ENCODE measurements at regions not wholly inside any gene's neighbourhood (a gene's known extent, or its start where the extent isn't known, plus 50 kb on each side); places are given as distances from the start of the nearest gene placed in this dataset.

DNA sequence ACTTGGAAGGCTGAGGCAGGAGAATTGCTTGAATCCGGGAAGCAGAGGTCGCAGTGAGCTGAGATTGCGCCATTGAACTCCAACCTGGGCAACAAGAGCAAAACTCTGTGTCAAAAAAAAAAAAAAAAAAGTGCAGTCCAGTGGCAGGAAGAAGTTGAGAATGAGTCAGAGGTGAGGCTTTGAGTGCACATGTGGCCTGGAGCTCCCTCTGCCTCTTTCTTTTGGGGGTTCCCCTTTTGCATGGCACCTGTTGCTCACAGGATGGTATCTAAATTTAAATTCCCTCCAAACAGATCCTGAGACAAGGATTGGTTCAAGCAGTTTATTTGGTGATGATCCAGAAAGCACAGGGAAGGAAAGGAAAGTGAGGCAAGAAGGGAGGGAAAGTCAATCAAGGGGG lies 151.4 kb upstream of the STX18 start:
- no peaks in the 10 kb centered on the region for H3K4me1 ChIP-seq (ENCODE audit: control insufficient read depth in 2 of 2, insufficient read depth in 2 of 2, low read length in 2 of 2)
- peaks cover 0 to 54% (median 39%) of the 10 kb centered on the region in 5 donors for H3K36me3 Mint-ChIP-seq
- no peaks in the 10 kb centered on the region for H3K27me3 ChIP-seq (ENCODE audit: control insufficient read depth in 2 of 2, insufficient read depth in 2 of 2, low read length in 2 of 2)
- no peaks in the 10 kb centered on the region for H3K9me3 ChIP-seq (ENCODE audit: control insufficient read depth in 2 of 3, low read length in 3 of 3)
- peaks cover 0 to 5% (median 0%) of the 10 kb centered on the region in 7 donors for H3K4me1 Mint-ChIP-seq
- H3K4me3 ChIP-seq (ENCODE audit: low read length) = no peak overlapping the region
- no peak for ATAC-seq
- no peak overlapping the region for H3K4me3 Mint-ChIP-seq
- no peaks in the 10 kb centered on the region for H3K27me3 Mint-ChIP-seq
- ChIA-PET POLR2A (no interaction called here), CTCF (no interaction called here)
- H3K27ac ChIP-seq (ENCODE audit: low read depth, low read length) = no peak overlapping the region
- peaks cover 0 to 3% (median 0%) of the 10 kb centered on the region in 3 experiments for H3K36me3 ChIP-seq (ENCODE audit: control insufficient read depth in 2 of 3, insufficient read depth in 3 of 3, low read length in 3 of 3)
- H3K27ac Mint-ChIP-seq = no peak overlapping the region
- intact Hi-C loops (cut with micrococcal nuclease) = no loop called here
- DNase-seq = no peak
- peaks cover 0 to 13% (median 4%) of the 10 kb centered on the region in 11 donors for H3K9me3 Mint-ChIP-seq

DNA sequence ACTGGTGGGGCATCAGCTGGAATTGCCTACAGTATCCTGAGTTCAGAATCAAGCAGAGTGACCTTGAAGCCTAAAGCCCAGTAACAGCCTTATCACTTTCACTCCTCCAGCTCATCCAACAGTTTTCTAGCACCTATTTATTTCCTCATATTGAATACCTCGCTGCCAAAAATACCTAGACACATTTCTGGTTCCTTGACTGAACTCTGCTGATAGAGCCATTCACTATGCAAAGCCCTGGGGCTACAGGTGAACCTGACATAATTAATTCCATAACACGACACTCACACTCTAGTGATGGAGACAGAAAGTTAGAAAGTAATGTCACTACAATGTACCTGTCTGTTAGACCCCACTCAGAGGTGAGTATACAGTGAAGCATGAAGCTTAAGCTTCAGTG lies 149.0 kb upstream of the STX18 start:
- Mint-ChIP-seq H3K27ac (no peak overlapping the region), H3K4me1 (peaks cover 0 to 5% (median 0%) of the 10 kb centered on the region in 7 donors), H3K4me3 (no peak overlapping the region), H3K36me3 (peaks cover 0 to 54% (median 35%) of the 10 kb centered on the region in 5 donors), H3K9me3 (peaks cover 0 to 13% (median 1%) of the 10 kb centered on the region in 11 donors), H3K27me3 (no peaks in the 10 kb centered on the region)
- ChIA-PET CTCF (no interaction called here), POLR2A (no interaction called here)
- no peak for ATAC-seq
- no peaks in the 10 kb centered on the region for H3K27me3 ChIP-seq (ENCODE audit: control insufficient read depth in 2 of 2, insufficient read depth in 2 of 2, low read length in 2 of 2)
- no peak overlapping the region for H3K27ac ChIP-seq (ENCODE audit: low read depth, low read length)
- H3K36me3 ChIP-seq (ENCODE audit: control insufficient read depth in 2 of 3, insufficient read depth in 3 of 3, low read length in 3 of 3) = no peaks in the 10 kb centered on the region
- no peak for DNase-seq
- no peaks in the 10 kb centered on the region for H3K4me1 ChIP-seq (ENCODE audit: control insufficient read depth in 2 of 2, insufficient read depth in 2 of 2, low read length in 2 of 2)
- no peak overlapping the region for H3K4me3 ChIP-seq (ENCODE audit: low read length)
- no peaks in the 10 kb centered on the region for H3K9me3 ChIP-seq (ENCODE audit: control insufficient read depth in 2 of 3, low read length in 3 of 3)
- intact Hi-C loops (cut with micrococcal nuclease) = no loop called here

DNA sequence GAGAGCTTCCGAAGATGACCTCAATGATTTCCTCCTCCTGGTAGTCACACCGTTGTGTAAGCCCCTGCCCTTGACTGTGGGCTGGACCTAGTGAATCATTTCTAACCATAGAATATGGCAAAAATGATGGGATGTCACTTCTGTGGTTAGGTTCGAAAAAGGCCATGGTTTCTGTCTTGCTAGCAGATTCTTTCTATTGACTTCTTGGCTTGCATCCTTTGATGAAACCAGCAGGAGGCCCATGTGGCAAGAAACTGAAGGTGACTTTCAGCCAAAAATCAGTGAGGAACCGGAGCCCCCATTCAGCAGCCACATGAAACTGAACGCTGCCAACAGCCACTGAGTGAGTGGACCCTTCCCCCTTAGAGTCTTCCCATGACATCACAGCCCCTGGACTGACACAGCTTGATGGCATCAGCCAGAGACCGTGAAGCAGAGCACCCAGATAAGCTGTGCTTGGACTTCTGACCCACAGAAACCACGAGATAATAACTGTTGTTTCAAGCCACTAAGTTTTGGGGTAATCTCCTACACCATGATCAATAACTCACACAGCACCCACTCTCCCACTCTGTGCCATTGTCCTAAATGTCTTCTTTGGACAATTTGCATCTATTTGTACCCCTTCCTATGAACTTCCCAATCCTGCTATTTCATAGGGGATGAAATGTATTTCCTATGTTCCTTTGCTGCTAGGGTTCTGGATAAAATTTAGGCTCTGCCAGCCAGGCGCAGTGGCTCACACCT lies 148.0 kb upstream of the STX18 start:
- Histone ChIP-seq H3K9me3 (ENCODE audit: control insufficient read depth in 2 of 3, low read length in 3 of 3) (no peaks in the 10 kb centered on the region), H3K4me1 (ENCODE audit: control insufficient read depth in 2 of 2, insufficient read depth in 2 of 2, low read length in 2 of 2) (no peaks in the 10 kb centered on the region), H3K27ac (ENCODE audit: low read depth, low read length) (no peak overlapping the region), H3K27me3 (ENCODE audit: control insufficient read depth in 2 of 2, insufficient read depth in 2 of 2, low read length in 2 of 2) (no peaks in the 10 kb centered on the region), H3K36me3 (ENCODE audit: control insufficient read depth in 2 of 3, insufficient read depth in 3 of 3, low read length in 3 of 3) (no peaks in the 10 kb centered on the region), H3K4me3 (ENCODE audit: low read length) (no peak overlapping the region)
- H3K36me3 Mint-ChIP-seq = peaks cover 0 to 49% (median 35%) of the 10 kb centered on the region in 5 donors
- ChIA-PET CTCF (no interaction called here), POLR2A (no interaction called here)
- peaks cover 0 to 13% (median 0%) of the 10 kb centered on the region in 11 donors for H3K9me3 Mint-ChIP-seq
- H3K4me1 Mint-ChIP-seq = peaks cover 0 to 5% (median 0%) of the 10 kb centered on the region in 7 donors
- H3K4me3 Mint-ChIP-seq = no peak overlapping the region
- no peaks in the 10 kb centered on the region for H3K27me3 Mint-ChIP-seq
- H3K27ac Mint-ChIP-seq = no peak overlapping the region
- DNase-seq = no peak
- intact Hi-C loops (cut with micrococcal nuclease) = no loop called here
- ATAC-seq = no peak

DNA sequence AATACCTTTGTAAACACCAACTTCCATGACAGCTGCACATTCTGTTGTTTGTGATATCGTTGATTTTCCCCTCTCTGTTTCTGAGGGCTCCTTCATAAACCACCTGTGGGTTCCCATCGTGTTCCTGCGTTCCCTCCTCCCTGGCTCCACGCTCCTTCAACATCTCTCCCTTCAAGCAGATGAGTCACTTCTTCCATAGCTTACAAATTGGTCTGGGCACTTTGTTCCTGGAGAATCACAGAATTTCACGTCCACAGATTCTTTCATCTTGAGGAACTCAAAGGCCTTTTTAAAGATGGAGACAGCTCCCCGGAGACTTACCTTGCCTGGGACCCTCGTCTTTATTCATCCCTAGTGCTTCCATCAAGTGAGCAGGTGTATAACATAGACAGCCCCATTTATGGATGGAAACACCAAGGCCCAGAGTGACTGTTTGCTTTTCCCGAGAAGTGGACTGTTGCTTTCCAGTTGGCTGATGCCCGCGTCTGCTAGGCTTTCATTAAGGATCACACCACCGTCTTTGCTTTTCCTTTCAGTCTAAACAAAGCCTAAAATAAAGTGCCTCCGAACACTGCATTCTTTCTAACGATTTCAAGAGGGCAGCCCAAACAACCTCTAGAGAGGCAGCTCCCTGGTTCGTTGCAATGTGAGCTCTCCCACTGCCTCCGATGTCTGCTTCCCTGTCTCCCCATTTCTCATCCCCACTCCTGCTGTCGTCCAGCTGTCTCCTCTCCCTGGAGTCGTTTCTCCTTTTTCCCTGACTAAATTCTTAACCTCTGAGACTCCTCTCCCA lies 146.3 kb upstream of the STX18 start:
- Mint-ChIP-seq H3K9me3 (peaks cover 0 to 13% (median 0%) of the 10 kb centered on the region in 11 donors), H3K27me3 (no peaks in the 10 kb centered on the region), H3K36me3 (peaks cover 0 to 52% (median 35%) of the 10 kb centered on the region in 5 donors), H3K4me1 (peaks cover 0 to 5% (median 0%) of the 10 kb centered on the region in 7 donors), H3K4me3 (no peak overlapping the region), H3K27ac (no peak overlapping the region)
- no peak overlapping the region for H3K27ac ChIP-seq (ENCODE audit: low read depth, low read length)
- H3K4me1 ChIP-seq (ENCODE audit: control insufficient read depth in 2 of 2, insufficient read depth in 2 of 2, low read length in 2 of 2) = no peaks in the 10 kb centered on the region
- DNase-seq (no peak), ATAC-seq (no peak)
- no peaks in the 10 kb centered on the region for H3K36me3 ChIP-seq (ENCODE audit: control insufficient read depth in 2 of 3, insufficient read depth in 3 of 3, low read length in 3 of 3)
- intact Hi-C loops (cut with micrococcal nuclease) = no loop called here
- ChIA-PET POLR2A (no interaction called here), CTCF (no interaction called here)
- no peaks in the 10 kb centered on the region for H3K27me3 ChIP-seq (ENCODE audit: control insufficient read depth in 2 of 2, insufficient read depth in 2 of 2, low read length in 2 of 2)
- H3K4me3 ChIP-seq (ENCODE audit: low read length) = no peak overlapping the region
- H3K9me3 ChIP-seq (ENCODE audit: control insufficient read depth in 2 of 3, low read length in 3 of 3) = no peaks in the 10 kb centered on the region

DNA sequence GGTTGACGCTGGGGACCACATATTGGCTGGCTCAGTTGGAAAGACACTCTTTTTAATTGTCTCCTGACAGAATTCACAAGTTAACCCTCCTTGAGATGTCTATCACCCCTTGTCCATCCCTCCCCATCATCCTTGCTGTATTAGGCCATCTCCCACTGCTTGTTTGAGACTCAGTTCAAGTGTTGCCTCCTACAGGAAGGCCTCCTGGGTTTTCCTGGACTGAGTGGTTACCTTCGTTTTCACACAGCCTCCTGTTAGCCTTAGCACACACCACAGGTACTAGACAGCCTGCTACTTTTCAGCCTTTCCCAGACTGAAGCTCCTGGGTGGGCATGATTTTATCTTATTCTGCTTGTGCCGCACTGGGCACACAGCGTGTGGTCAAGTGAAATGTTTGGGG lies 145.3 kb upstream of the STX18 start:
- H3K36me3 Mint-ChIP-seq = peaks cover 0 to 51% (median 34%) of the 10 kb centered on the region in 5 donors
- intact Hi-C loops (cut with micrococcal nuclease) = no loop called here
- H3K9me3 Mint-ChIP-seq = peaks cover 0 to 13% (median 0%) of the 10 kb centered on the region in 11 donors
- no peak overlapping the region for H3K27ac Mint-ChIP-seq
- H3K4me1 ChIP-seq (ENCODE audit: control insufficient read depth in 2 of 2, insufficient read depth in 2 of 2, low read length in 2 of 2) = no peaks in the 10 kb centered on the region
- no peak overlapping the region for H3K27ac ChIP-seq (ENCODE audit: low read depth, low read length)
- H3K4me1 Mint-ChIP-seq = peaks cover 0 to 5% (median 0%) of the 10 kb centered on the region in 7 donors
- ChIA-PET CTCF (no interaction called here), POLR2A (no interaction called here)
- H3K4me3 ChIP-seq (ENCODE audit: low read length) = no peak overlapping the region
- DNase-seq (no peak), ATAC-seq (no peak)
- H3K27me3 Mint-ChIP-seq = no peaks in the 10 kb centered on the region
- no peaks in the 10 kb centered on the region for H3K9me3 ChIP-seq (ENCODE audit: control insufficient read depth in 2 of 3, low read length in 3 of 3)
- H3K36me3 ChIP-seq (ENCODE audit: control insufficient read depth in 2 of 3, insufficient read depth in 3 of 3, low read length in 3 of 3) = no peaks in the 10 kb centered on the region
- no peak overlapping the region for H3K4me3 Mint-ChIP-seq
- no peaks in the 10 kb centered on the region for H3K27me3 ChIP-seq (ENCODE audit: control insufficient read depth in 2 of 2, insufficient read depth in 2 of 2, low read length in 2 of 2)

DNA sequence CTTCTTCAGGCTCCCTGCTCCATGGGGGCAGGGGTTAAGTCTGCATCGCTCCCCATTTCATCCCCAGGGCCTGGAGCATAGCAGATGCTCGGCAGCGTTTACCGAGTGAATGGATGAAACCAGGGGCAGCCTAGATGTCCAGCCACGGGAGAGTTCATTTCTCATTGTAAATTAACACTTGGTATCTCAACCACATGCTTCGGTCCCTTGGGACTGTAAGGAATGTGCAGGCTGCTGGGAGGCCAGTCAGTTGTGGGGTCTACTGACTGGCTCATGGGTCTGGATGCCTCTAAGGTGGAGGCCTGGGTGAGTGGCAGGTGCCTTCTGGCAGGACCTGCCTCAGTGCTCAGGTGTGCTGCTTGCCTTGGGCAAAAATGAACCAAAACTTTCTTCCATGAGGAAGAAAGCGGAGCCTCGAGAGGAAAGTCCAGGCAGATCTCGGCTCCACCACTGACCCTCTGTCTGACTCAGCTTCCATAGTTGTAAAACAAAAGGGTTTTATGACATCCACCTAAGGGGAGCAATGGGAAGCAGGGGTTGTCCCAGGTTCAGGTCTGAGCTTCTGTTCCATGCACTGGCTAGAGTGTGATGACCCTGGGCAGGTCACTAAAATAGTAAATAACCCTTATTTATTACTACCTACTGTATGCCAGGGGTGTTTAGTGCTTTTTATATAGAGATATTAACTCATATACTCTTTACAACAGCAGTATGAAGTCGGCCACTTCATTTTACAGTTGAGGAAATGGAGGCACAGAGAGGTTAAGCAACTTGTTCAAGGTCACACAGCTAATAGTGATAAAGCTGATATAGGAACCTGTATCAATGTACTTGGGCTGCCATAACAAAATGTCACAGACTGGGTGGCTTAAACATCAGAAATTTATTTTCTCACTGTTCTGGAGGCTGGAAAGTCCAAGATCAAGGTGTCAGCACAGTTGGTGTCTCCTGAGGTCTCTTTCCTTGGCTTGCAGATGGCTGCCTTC lies 144.3 kb upstream of the STX18 start:
- peaks cover 0 to 47% (median 36%) of the 10 kb centered on the region in 5 donors for H3K36me3 Mint-ChIP-seq
- CTCF ChIA-PET = no interaction called here
- H3K4me3 Mint-ChIP-seq = no peak overlapping the region
- POLR2A ChIA-PET = no interaction called here
- Histone ChIP-seq H3K36me3 (ENCODE audit: control insufficient read depth in 2 of 3, insufficient read depth in 3 of 3, low read length in 3 of 3) (no peaks in the 10 kb centered on the region), H3K27me3 (ENCODE audit: control insufficient read depth in 2 of 2, insufficient read depth in 2 of 2, low read length in 2 of 2) (no peaks in the 10 kb centered on the region), H3K4me3 (ENCODE audit: low read length) (no peak overlapping the region), H3K27ac (ENCODE audit: low read depth, low read length) (no peak overlapping the region), H3K9me3 (ENCODE audit: control insufficient read depth in 2 of 3, low read length in 3 of 3) (no peaks in the 10 kb centered on the region), H3K4me1 (ENCODE audit: control insufficient read depth in 2 of 2, insufficient read depth in 2 of 2, low read length in 2 of 2) (no peaks in the 10 kb centered on the region)
- H3K27me3 Mint-ChIP-seq = no peaks in the 10 kb centered on the region
- intact Hi-C loops (cut with micrococcal nuclease) = no loop called here
- DNase-seq (no peak), ATAC-seq (no peak)
- H3K27ac Mint-ChIP-seq = no peak overlapping the region
- H3K4me1 Mint-ChIP-seq = peaks cover 0 to 5% (median 0%) of the 10 kb centered on the region in 7 donors
- H3K9me3 Mint-ChIP-seq = peaks cover 0 to 13% (median 0%) of the 10 kb centered on the region in 11 donors

Data from naive thymus-derived CD4-positive, alpha-beta T cell (primary cell).